HG03097 (cell line): ENCODE measurements at regions not wholly inside any gene's neighbourhood (a gene's known extent, or its start where the extent isn't known, plus 50 kb on each side); places are given as distances from the start of the nearest gene placed in this dataset.

ENCODE experiments used
- ATAC-seq: cut with Tn5 transposase; IDR thresholded peaks from one replicate; pipeline ENCODE4 v1.9.1; 2021; ENCODE audit not compliant: unreplicated experiment, low FRiP score

DNA sequence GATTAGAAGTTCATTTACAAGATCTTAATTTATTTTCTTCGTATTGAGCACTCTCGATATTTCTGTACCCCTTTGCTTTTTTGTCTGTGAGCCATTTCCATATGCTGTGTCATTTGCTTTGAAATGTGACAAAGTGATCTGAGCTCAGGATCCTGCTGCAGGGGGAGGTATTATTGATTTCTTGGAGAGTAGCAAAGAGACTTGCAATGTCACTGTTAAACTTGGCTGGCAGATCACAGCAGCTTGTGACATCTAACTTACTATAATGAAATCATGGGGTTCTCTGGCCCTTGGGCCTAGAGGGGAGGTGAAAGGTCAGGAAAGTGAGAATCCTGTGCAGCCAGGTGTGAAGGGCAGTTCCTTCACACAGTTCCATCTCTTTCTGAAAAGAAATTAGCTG lies 923.4 kb downstream of the REEP3 start:
- no peak for ATAC-seq

DNA sequence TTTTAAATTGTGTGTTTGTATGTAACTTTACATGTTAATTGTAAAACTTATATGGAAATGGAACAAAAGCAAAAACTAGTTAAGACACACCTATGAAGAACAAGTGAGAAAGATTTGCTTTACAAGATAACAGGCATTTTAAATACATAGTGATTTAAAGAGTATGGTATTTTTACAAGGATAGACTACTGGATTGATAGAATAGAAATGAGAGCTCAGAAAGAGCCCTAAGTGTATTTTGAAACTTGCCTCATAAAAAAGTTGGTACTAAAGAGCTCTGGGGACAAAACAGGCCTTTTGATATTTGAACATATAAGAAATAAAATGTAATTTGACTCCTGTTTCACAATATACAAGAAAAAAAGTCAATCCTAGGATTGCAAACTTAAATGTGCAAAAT lies 928.4 kb downstream of the REEP3 start:
- ATAC-seq: no peak

DNA sequence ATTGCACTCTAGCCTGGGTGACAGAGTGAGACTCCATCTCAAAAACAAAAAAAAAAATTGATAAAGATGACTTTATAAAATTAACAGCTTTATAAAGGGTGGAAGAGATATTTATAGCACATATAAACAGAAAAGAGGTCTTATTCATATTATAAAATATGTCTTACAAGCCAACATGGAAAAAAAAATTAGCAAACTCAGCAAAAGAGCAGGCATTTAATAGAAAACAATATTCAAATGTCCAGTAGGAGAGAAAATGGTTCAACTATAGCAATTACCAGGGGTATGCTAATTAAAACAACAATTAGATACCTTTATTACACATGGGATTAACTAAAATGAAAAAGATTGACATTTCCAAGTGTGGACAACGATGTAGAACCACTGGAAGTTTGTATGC lies 929.1 kb downstream of the REEP3 start:
- no peak for ATAC-seq

- ATAC-seq: no peak
These were observed 933.8 kb downstream of the REEP3 start for GRCh38 chr10:64454962-64455361.

DNA sequence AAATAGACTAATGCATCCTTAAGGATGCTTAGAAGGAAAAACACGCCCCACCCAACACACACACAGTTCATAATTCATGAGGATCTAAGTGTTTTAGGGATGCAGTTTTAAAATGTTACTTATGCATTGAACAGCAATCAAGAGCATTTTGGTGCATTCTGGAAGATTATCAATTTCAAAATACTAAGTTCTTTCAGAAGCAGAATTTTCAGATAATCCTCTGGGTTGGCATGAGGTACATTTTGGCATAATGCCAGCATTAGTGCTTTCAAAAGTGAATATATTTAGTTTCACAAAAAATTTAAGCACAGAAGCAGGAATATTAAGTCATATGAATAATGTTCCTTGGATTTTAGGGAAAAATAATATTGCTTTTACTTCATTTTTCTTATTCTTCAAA lies 937.1 kb downstream of the REEP3 start:
- ATAC-seq: no peak

GRCh38 chr10:64463406-64463805 lies 942.2 kb downstream of the REEP3 start:
- ATAC-seq: no peak

- ATAC-seq: no peak
These were observed 944.5 kb downstream of the REEP3 start for GRCh38 chr10:64465653-64466052.

- ATAC-seq: no peak
These were observed 947.0 kb downstream of the REEP3 start for GRCh38 chr10:64468219-64468618.

- no peak for ATAC-seq
These were observed 955.3 kb downstream of the REEP3 start for GRCh38 chr10:64476506-64476905.

DNA sequence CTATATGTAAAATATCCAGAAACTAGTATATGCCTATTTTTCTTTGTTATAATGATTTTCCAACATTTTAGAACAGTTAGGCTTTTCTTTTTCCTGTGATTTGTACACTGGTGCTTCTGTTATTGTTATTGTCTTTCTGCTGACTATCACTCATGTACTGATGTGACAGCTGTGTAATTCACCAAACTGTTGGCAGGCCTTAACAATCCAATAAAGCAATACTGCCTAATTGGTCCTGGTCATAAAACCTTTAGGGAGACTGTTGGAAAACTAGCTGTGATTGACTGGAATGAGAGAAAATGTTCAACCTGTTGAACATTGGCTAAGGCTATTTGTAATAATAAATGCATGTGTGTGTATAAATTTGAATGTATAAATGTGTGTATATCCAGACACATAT lies 956.6 kb downstream of the REEP3 start:
- ATAC-seq: no peak

- no peak for ATAC-seq
These were observed 963.7 kb downstream of the REEP3 start for GRCh38 chr10:64484811-64485330.

- no peak for ATAC-seq
These were observed 964.9 kb downstream of the REEP3 start for GRCh38 chr10:64486149-64486548.

GRCh38 chr10:64486901-64487300 lies 965.7 kb downstream of the REEP3 start:
- no peak for ATAC-seq

DNA sequence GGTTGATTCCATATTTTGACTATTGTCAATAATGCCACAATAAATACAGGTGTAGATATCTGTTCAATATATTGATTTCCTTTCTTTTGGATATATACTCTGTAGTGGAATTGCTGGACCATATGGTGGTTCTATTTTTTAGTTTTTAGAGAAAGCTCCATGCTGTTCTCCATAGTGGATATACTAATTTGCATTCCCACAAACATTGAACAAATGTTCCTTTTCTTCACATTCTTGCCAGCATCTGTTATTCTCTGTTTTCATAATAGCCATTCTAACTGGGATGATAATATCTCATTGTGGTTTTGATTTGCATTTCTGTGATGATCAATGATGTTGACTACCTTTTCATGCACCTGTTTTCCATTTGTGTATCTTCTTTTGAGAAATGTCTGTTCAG lies 973.7 kb downstream of the REEP3 start:
- ATAC-seq: no peak

DNA sequence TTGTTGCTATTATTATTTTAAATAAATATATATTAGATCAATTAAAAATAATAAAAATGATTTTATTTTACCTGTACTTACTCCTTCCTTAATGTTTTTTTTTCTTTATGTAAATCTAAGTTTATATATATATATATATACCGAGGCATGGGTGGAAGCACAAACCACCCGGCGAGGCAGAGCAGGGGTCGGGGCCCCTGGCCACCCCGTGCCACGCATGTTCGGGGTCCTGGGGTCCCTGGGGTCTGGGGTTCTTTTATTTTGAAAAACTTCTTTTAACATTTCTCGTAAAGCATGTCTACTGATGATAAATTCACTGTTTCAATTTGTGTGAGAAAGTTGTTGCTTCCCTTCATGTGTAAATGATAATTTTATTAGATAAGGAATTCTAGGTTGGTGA lies 976.1 kb downstream of the REEP3 start:
- no peak for ATAC-seq

DNA sequence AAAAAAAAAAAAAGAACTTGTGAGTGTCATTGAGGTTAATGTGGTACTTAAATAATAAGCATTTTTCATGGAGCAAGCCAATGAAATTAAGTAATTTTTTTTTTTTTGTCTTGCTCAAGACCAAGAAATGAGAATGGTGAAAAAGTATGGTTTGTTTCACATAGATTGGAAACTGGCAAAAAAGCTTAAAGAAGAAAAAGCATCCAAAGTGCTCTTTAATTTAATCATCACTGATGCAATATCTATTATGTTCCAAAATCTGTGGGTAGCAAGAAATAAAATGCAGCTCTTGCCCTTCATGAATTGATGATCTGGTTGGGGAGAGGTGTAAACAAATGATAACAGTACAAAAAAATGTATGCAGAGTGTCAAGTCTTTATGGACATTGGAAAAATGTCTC lies 980.6 kb downstream of the REEP3 start:
- ATAC-seq: no peak

DNA sequence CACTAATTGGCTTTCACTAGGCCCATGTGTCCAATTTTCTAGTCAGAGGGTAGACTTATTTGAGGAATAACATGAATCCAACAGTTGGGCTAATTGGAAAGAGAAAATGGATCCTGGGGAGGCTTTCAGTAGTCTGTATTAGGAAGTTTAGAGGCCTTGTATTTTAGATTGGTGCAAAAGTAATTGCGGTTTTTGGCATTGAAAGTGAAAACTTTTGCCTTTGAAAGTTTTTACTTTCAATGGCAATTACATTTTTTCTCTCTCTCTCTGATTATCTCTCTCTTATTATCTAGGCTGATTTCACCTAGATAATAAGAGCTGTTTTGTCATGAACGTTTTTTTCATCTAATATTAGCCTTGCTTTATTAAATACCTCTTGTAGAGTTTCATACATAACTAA lies 981.7 kb downstream of the REEP3 start:
- no peak for ATAC-seq

GRCh38 chr10:64503429-64503828 lies 982.2 kb downstream of the REEP3 start:
- no peak for ATAC-seq

DNA sequence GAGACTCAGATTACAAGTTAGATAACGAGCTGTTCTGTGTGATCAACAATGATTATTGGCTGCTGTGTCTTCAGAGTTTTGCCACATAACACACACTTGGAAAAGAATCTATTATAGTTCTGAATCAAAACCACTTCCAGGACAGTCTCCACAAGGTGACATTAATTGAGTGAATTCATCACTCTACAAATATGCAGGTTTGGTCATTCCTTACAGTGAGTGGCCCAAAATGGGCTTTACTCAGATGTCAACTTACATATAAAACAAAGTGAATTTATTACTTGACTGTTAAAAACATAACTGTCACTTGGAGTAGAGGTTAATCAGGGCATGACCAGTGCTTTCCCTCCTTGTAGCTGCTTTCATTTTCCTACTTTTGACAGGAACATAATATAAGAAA lies 984.3 kb downstream of the REEP3 start:
- no peak for ATAC-seq

DNA sequence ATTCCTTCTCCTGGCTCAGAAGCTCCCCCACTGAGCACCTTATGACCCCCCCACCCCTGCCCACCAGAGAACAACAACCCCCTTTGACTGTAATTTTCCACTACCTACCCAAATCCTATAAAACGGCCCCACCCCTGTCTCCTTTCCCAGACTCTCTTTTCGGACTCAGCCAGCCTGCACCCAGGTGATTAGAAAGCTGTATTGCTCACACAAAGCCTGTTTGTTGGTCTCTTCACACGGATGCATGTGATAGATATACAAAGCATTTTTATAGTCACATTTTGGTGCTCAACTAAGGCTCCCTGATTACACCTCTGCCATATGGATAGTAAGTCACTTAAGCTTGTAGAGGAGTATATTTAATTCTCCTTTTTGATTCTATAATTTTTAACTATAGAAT lies 985.8 kb downstream of the REEP3 start:
- ATAC-seq: no peak

DNA sequence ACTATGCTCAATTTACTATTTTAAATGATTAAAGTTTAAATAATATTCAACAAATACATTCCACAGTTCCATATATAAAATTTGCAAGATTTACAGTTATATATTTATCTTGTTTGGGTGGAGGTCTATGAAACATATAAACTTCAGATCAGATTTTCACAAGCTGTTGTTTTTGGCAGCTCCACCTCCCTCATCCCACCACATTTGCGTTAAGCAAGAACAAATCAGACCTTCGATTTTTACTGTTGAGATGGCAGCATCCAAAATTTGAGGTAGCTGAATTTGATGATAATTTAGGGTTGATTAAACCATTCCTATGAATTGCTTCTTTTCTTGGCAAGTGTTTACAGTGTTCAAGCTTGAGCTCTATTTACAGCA lies 986.4 kb downstream of the REEP3 start:
- ATAC-seq: no peak

DNA sequence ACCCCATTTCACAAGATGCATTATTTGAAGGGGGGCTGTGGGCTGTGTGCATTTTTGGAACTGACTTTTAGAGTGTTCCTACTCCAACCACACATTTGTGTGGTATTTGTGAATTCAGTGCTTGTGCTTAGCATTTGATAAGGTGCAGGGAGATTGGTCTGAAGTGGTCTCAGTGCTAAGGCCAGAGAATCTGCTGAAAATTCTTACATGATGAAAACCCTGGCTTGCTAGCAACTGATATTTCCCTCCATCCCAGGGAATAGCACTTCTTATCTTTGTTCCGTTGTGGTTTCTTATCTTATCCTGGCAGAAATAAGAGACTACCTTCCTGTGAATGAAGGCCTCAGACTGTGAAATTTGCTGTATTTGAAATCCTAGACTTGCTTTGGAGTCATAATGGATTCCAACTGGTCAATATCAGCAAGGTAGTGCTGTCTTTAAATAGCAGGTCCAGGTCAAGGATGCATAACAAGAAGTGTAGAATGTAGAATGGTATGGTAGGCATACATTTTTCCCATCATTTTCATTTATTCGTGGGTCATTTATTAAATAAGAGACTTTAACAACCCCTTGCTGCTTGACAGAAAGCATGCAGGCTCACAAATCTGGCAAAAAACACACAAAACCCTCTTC lies 986.9 kb downstream of the REEP3 start:
- ATAC-seq: no peak
